ENCODE measurements at regions not wholly inside any gene's neighbourhood (a gene's known extent, or its start where the extent isn't known, plus 50 kb on each side); places are given as distances from the start of the nearest gene placed in this dataset.

DNA sequence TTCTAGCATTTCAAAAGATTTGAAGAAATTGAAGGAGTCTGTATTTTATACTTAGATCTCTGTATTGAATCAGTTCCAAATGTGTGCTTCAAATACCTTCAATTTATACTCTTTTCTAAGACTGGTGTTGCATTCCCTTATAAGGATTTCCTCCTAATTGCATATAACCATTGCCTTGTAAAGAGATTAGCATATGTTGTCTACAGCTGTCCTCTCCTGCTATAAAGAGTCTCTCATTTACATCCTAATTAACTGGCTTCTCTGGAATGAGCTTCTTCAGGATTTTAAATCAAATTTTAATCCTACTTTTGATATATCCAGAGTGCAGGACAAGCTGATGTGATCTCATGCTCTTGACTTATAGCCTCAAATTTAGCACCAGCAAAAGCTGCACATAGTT is 957.3 kb downstream of the XPNPEP1 start:
- Histone ChIP-seq H3K9me3 (no peaks in the 10 kb centered on the region), H3K27ac (no peak overlapping the region), H3K4me2 (no peak overlapping the region), H3K4me1 (no peaks in the 10 kb centered on the region), H3K4me3 (no peak overlapping the region)
- ChIA-PET CTCF (no interaction called here), POLR2A (no interaction called here)
- no peak for TF ChIP-seq EHF (CRISPR knock-in tag; IDR thresholded peaks at IDR 0.05)
- TF ChIP-seq HOXB5 (CRISPR knock-in tag; IDR thresholded peaks at IDR 0.05): no peak
- TF ChIP-seq NPAS2 (CRISPR knock-in tag; IDR thresholded peaks at IDR 0.05; ENCODE audit: borderline replicate concordance): no peak
- TF ChIP-seq HOXB13 (CRISPR knock-in tag; IDR thresholded peaks at IDR 0.05; ENCODE audit: low read depth): no peak
- TF ChIP-seq FOSL2 (IDR thresholded peaks at IDR 0.05): no peak
- TF ChIP-seq FOSL2 (CRISPR knock-in tag; IDR thresholded peaks at IDR 0.05): no peak
- TF ChIP-seq TFCP2L1 (CRISPR knock-in tag; IDR thresholded peaks at IDR 0.05): no peak
- no peak for TF ChIP-seq ATOH8 (CRISPR knock-in tag; IDR thresholded peaks at IDR 0.05; ENCODE audit: low read depth)
- TF ChIP-seq, protein P1, sequence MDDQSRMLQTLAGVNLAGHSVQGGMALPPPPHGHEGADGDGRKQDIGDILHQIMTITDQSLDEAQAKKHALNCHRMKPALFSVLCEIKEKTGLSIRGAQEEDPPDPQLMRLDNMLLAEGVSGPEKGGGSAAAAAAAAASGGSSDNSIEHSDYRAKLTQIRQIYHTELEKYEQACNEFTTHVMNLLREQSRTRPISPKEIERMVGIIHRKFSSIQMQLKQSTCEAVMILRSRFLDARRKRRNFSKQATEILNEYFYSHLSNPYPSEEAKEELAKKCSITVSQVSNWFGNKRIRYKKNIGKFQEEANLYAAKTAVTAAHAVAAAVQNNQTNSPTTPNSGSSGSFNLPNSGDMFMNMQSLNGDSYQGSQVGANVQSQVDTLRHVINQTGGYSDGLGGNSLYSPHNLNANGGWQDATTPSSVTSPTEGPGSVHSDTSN (IDR thresholded peaks at IDR 0.05): no peak
- FAIRE-seq (no peak), DNase-seq (ENCODE audit: low read depth in 1 of 2, low spot score in 1 of 2) (no peak), ATAC-seq (no peak)

DNA sequence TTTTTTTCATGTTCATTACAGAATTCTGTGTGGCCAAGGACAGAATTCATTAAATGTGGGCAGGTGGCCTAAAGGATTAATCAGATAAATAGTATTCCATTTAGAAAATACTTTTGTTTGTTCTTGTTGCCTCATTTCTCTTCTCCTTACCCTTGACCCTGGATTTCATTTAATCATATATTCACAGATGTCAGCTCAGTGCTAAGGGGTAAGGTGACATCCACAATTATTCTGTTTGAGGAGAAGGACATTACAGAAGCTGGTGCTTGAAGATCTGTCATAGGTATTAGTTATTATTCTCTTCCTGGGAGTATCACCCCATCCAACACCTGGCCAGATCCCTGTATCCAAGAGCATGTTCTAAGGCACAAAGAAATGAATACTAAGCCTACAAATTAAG is 961.1 kb downstream of the XPNPEP1 start:
- FAIRE-seq (no peak), DNase-seq (ENCODE audit: low read depth in 1 of 2, low spot score in 1 of 2) (no peak), ATAC-seq (no peak)
- TF ChIP-seq USF2 (IDR thresholded peaks at IDR 0.05): no peak
- TF ChIP-seq NPAS2 (CRISPR knock-in tag; IDR thresholded peaks at IDR 0.05; ENCODE audit: borderline replicate concordance): no peak
- TF ChIP-seq CHD2 (IDR thresholded peaks at IDR 0.05; ENCODE audit: low read length, partially characterized antibody): no peak
- TF ChIP-seq CHD4 (IDR thresholded peaks at IDR 0.05; ENCODE audit: borderline replicate concordance): no peak
- no peak for TF ChIP-seq HOXA7 (CRISPR knock-in tag; IDR thresholded peaks at IDR 0.05)
- TF ChIP-seq HES2 (IDR thresholded peaks at IDR 0.05): no peak
- TF ChIP-seq, protein P1 (IDR thresholded peaks at IDR 0.05): no peak
- TF ChIP-seq JUN (IDR thresholded peaks at IDR 0.05): no peak
- TF ChIP-seq EP300 (IDR thresholded peaks at IDR 0.05): no peak
- TF ChIP-seq RARB (CRISPR knock-in tag; IDR thresholded peaks at IDR 0.05): no peak
- no peak for TF ChIP-seq ZSCAN20 (CRISPR knock-in tag; IDR thresholded peaks at IDR 0.05)
- TF ChIP-seq, protein P2, sequence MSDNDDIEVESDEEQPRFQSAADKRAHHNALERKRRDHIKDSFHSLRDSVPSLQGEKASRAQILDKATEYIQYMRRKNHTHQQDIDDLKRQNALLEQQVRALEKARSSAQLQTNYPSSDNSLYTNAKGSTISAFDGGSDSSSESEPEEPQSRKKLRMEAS (IDR thresholded peaks at IDR 0.05): no peak
- no peak for TF ChIP-seq TP53 (CRISPR knock-in tag; IDR thresholded peaks at IDR 0.05)
- no peak for TF ChIP-seq NR3C1 (IDR thresholded peaks at IDR 0.05)
- TF ChIP-seq, protein P3, sequence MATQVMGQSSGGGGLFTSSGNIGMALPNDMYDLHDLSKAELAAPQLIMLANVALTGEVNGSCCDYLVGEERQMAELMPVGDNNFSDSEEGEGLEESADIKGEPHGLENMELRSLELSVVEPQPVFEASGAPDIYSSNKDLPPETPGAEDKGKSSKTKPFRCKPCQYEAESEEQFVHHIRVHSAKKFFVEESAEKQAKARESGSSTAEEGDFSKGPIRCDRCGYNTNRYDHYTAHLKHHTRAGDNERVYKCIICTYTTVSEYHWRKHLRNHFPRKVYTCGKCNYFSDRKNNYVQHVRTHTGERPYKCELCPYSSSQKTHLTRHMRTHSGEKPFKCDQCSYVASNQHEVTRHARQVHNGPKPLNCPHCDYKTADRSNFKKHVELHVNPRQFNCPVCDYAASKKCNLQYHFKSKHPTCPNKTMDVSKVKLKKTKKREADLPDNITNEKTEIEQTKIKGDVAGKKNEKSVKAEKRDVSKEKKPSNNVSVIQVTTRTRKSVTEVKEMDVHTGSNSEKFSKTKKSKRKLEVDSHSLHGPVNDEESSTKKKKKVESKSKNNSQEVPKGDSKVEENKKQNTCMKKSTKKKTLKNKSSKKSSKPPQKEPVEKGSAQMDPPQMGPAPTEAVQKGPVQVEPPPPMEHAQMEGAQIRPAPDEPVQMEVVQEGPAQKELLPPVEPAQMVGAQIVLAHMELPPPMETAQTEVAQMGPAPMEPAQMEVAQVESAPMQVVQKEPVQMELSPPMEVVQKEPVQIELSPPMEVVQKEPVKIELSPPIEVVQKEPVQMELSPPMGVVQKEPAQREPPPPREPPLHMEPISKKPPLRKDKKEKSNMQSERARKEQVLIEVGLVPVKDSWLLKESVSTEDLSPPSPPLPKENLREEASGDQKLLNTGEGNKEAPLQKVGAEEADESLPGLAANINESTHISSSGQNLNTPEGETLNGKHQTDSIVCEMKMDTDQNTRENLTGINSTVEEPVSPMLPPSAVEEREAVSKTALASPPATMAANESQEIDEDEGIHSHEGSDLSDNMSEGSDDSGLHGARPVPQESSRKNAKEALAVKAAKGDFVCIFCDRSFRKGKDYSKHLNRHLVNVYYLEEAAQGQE (IDR thresholded peaks at IDR 0.05): no peak
- no peak overlapping the region for H3K4me2 ChIP-seq
- no peaks in the 10 kb centered on the region for H3K4me1 ChIP-seq
- H3K9me3 ChIP-seq: no peaks in the 10 kb centered on the region
- no peak overlapping the region for H3K4me3 ChIP-seq
- ChIA-PET CTCF (no interaction called here), POLR2A (no interaction called here)
- H3K27ac ChIP-seq: no peak overlapping the region
